Parathyroid adenoma (tissue), 2 donors: ENCODE measurements at regions not wholly inside any gene's neighbourhood (a gene's known extent, or its start where the extent isn't known, plus 50 kb on each side); places are given as distances from the start of the nearest gene placed in this dataset.

Experiments
- H2AFZ ChIP-seq: fragments of 300-600 bp; sonication (generic); one replicate; pipeline ENCODE4 v1.7.0; 2017; ENCODE audit warnings: antibody characterized with exemption, mild to moderate bottlenecking
- H3K27ac ChIP-seq: fragments of 300-600 bp; sonication (generic); one replicate; pipeline ENCODE4 v1.7.0; 2017
- H3K27me3 ChIP-seq: fragments of 300-600 bp; sonication (generic); one replicate; pipeline ENCODE4 v1.7.0; 2017; ENCODE audit warnings: low read length; ENCODE audit not compliant: control insufficient read depth, insufficient read depth
- H3K36me3 ChIP-seq: fragments of 300-600 bp; sonication (generic); one replicate; pipeline ENCODE4 v1.7.0; 2017; ENCODE audit warnings: low read length; ENCODE audit not compliant: control insufficient read depth, insufficient read depth
- H3K4me1 ChIP-seq: fragments of 300-600 bp; sonication (generic); one replicate; pipeline ENCODE4 v1.7.0; 2017; ENCODE audit warnings: control low read depth
- H3K4me2 ChIP-seq: fragments of 300-600 bp; sonication (generic); one replicate; pipeline ENCODE4 v1.7.0; 2017; ENCODE audit warnings: low read length
- H3K4me3 ChIP-seq: fragments of 300-600 bp; sonication (generic); one replicate; pipeline ENCODE4 v1.7.0; 2017; ENCODE audit warnings: low read depth, low read length
- H3K79me2 ChIP-seq: fragments of 300-600 bp; sonication (generic); one replicate; pipeline ENCODE4 v1.7.0; 2017; ENCODE audit warnings: control low read depth
- H3K9ac ChIP-seq: fragments of 300-600 bp; sonication (generic); one replicate; pipeline ENCODE4 v1.7.0; 2017; ENCODE audit warnings: mild to moderate bottlenecking
- H3K9me3 ChIP-seq: fragments of 300-600 bp; sonication (generic); one replicate; pipeline ENCODE4 v1.7.0; 2017; ENCODE audit warnings: low read length; ENCODE audit not compliant: control insufficient read depth
- TF ChIP-seq, protein P1 (sequence below): fragments of 300-600 bp; sonication (generic); IDR thresholded peaks from one replicate; pipeline ENCODE4 v1.7.0; 2017; ENCODE audit warnings: antibody characterized with exemption, mild to moderate bottlenecking
- donor health status: primary hyperparathyroidism.

- Histone ChIP-seq H3K9ac (no peak overlapping the region), H3K27ac (no peak overlapping the region), H3K4me2 (no peak overlapping the region), H2AFZ (no peak overlapping the region), H3K4me3 (no peak overlapping the region), H3K36me3 (no peaks in the 10 kb centered on the region), H3K79me2 (no peaks in the 10 kb centered on the region), H3K9me3 (no peaks in the 10 kb centered on the region), H3K4me1 (no peaks in the 10 kb centered on the region), H3K27me3 (no peaks in the 10 kb centered on the region)
- TF ChIP-seq, protein P1, sequence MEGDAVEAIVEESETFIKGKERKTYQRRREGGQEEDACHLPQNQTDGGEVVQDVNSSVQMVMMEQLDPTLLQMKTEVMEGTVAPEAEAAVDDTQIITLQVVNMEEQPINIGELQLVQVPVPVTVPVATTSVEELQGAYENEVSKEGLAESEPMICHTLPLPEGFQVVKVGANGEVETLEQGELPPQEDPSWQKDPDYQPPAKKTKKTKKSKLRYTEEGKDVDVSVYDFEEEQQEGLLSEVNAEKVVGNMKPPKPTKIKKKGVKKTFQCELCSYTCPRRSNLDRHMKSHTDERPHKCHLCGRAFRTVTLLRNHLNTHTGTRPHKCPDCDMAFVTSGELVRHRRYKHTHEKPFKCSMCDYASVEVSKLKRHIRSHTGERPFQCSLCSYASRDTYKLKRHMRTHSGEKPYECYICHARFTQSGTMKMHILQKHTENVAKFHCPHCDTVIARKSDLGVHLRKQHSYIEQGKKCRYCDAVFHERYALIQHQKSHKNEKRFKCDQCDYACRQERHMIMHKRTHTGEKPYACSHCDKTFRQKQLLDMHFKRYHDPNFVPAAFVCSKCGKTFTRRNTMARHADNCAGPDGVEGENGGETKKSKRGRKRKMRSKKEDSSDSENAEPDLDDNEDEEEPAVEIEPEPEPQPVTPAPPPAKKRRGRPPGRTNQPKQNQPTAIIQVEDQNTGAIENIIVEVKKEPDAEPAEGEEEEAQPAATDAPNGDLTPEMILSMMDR, result no peak
Measured at GRCh38 chr1:25001125-25001915, 71.2 kb upstream of the RUNX3 start.

DNA sequence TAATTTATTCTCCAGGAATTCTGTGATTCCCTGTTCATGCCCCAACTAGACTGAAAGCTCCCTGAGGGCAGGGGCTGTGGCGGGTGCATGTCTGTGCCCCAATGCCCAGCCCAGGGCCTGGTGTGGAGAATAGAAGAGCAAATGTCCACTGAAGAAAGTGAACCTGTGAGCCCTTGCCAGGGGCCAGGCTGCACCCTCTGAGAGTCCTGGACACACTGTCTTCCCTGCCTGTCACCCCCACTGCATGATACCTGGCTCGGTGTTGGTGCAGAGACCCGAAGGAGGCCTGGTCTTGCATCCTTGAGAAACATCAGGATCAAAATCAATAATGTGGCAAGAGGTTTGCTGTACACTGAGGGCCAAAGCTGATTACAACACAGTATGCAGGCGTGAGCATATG lies 69.8 kb upstream of the RUNX3 start:
- Histone ChIP-seq H3K4me3 (no peak overlapping the region), H3K9ac (no peak overlapping the region), H3K79me2 (no peaks in the 10 kb centered on the region), H3K9me3 (no peaks in the 10 kb centered on the region), H3K27ac (no peak overlapping the region), H3K4me2 (no peak overlapping the region), H3K4me1 (no peaks in the 10 kb centered on the region), H2AFZ (no peak overlapping the region), H3K27me3 (no peaks in the 10 kb centered on the region), H3K36me3 (no peaks in the 10 kb centered on the region)
- TF ChIP-seq, protein P1, result no peak

DNA sequence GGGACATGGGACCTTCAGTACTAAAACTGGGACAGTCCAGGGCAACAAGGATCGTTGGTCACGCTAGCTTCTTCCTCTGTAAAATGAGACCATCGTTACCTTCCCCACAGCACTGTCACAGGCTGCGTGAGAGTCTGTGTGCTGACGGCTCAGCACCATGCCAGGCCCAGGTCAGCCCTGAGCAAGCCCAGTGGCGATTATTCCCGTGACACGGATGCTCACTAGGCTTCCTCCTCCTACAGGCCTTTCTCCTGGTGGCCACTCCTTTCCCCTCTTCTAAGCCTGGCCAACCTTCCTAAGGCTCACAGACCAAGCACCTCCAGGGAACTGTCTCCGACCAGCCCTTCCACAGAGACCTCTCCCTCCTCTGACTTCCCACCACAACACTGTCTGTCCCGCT lies 69.3 kb upstream of the RUNX3 start:
- Histone ChIP-seq H3K4me2 (no peak overlapping the region), H2AFZ (no peak overlapping the region), H3K36me3 (no peaks in the 10 kb centered on the region), H3K9ac (no peak overlapping the region), H3K27ac (no peak overlapping the region), H3K4me1 (no peaks in the 10 kb centered on the region), H3K79me2 (no peaks in the 10 kb centered on the region), H3K4me3 (no peak overlapping the region), H3K9me3 (no peaks in the 10 kb centered on the region), H3K27me3 (no peaks in the 10 kb centered on the region)
- TF ChIP-seq, protein P1, result no peak

GRCh38 chr1:24998563-24999245 lies 68.6 kb upstream of the RUNX3 start:
- no peaks in the 10 kb centered on the region for H3K79me2 ChIP-seq
- H3K27me3 ChIP-seq, result no peaks in the 10 kb centered on the region
- H3K36me3 ChIP-seq, result no peaks in the 10 kb centered on the region
- H3K27ac ChIP-seq, result no peak overlapping the region
- H3K9ac ChIP-seq, result no peak overlapping the region
- H3K4me2 ChIP-seq, result no peak overlapping the region
- no peaks in the 10 kb centered on the region for H3K4me1 ChIP-seq
- H2AFZ ChIP-seq, result no peak overlapping the region
- no peak overlapping the region for H3K4me3 ChIP-seq
- H3K9me3 ChIP-seq, result no peaks in the 10 kb centered on the region
- TF ChIP-seq, protein P1, result no peak
